ENCODE measurements at regions not wholly inside any gene's neighbourhood (a gene's known extent, or its start where the extent isn't known, plus 50 kb on each side); places are given as distances from the start of the nearest gene placed in this dataset.

DNA sequence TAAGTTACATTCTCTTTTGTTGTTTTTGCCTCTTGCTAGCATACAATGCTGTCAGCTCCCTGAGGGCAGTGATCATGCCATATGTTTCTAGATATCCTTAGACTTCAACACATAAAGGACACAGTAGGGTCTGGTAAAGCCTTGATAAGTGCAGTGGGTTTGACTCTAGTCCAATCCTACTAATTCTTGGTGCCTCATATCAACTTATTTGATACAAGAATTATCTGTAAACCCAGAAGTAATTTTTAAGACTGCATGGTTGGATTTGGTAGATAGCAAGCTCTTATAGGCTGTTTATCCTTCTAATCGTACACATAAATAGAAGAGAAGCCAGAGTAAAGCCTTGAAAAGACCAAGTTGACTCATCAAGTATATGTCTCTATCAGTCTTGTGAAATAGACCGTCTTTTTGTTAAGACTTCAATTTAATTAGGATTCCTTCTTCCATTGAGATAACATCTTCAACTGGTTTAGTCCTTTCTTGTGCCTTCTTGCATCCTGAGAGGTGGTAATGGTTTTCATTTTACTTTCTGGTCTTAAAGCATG is 265.6 kb upstream of the CDIN1 start:
- TF ChIP-seq, protein P1, sequence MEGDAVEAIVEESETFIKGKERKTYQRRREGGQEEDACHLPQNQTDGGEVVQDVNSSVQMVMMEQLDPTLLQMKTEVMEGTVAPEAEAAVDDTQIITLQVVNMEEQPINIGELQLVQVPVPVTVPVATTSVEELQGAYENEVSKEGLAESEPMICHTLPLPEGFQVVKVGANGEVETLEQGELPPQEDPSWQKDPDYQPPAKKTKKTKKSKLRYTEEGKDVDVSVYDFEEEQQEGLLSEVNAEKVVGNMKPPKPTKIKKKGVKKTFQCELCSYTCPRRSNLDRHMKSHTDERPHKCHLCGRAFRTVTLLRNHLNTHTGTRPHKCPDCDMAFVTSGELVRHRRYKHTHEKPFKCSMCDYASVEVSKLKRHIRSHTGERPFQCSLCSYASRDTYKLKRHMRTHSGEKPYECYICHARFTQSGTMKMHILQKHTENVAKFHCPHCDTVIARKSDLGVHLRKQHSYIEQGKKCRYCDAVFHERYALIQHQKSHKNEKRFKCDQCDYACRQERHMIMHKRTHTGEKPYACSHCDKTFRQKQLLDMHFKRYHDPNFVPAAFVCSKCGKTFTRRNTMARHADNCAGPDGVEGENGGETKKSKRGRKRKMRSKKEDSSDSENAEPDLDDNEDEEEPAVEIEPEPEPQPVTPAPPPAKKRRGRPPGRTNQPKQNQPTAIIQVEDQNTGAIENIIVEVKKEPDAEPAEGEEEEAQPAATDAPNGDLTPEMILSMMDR (conservative IDR thresholded peaks at IDR 0.05), result no peak
- TF ChIP-seq ZFX (IDR thresholded peaks at IDR 0.05), result no peak

All from C4-2B (cell line).